Keratinocyte (primary cell): ENCODE measurements at regions not wholly inside any gene's neighbourhood (a gene's known extent, or its start where the extent isn't known, plus 50 kb on each side); places are given as distances from the start of the nearest gene placed in this dataset.

Source experiments
- DNase-seq: peaks from one replicate; pipeline ENCODE4 v3.0.0-alpha.2; 2011; ENCODE audit warnings: low read depth, missing footprints, low spot score
- FAIRE-seq: peaks from 2 replicates; lab custom pipeline; 2011; peaks lifted over from hg19 to GRCh38; lab: Jason Lieb, UNC
- H2AFZ ChIP-seq: 2 replicates; pipeline ENCODE4 v1.6.0; 2012; ENCODE audit warnings: low read length, control low read depth, inconsistent platforms; ENCODE audit not compliant: control insufficient read depth
- H3K27ac ChIP-seq: 2 replicates; pipeline ENCODE4 v1.5.1; 2011; ENCODE audit warnings: low read length; ENCODE audit not compliant: control insufficient read depth, insufficient read depth
- H3K27me3 ChIP-seq: 3 replicates; pipeline ENCODE4 v1.6.0; 2011; ENCODE audit warnings: low read length; ENCODE audit not compliant: control insufficient read depth, insufficient read depth; ENCODE audit errors: extremely low read depth
- H3K36me3 ChIP-seq, 2 experiments: 2 replicates in 1 of 2; 3 replicates in 1 of 2; pipeline ENCODE4 v1.5.1; 2011; ENCODE audit warnings: low read length in 2 of 2, mild to moderate bottlenecking in 1 of 2; ENCODE audit not compliant: control insufficient read depth in 2 of 2, insufficient read depth in 2 of 2; ENCODE audit errors: extremely low read depth in 1 of 2
- H3K4me1 ChIP-seq: 3 replicates; pipeline ENCODE4 v1.5.1; 2011; ENCODE audit warnings: low read length; ENCODE audit not compliant: control insufficient read depth, insufficient read depth; ENCODE audit errors: extremely low read depth
- H3K4me2 ChIP-seq: 3 replicates; pipeline ENCODE4 v1.6.0; 2011; ENCODE audit warnings: low read depth, low read length; ENCODE audit not compliant: control insufficient read depth, insufficient read depth; ENCODE audit errors: extremely low read depth
- H3K4me3 ChIP-seq, 3 experiments: fragments of 200-600 bp in 1 of 3; sonication (generic) in 1 of 3; 2 replicates in 2 of 3; 3 replicates in 1 of 3; pipeline ENCODE4 v1.5.1; 2011 to 2016; ENCODE audit warnings: low read length in 3 of 3, mild to moderate bottlenecking in 3 of 3, control low read depth in 2 of 3, inconsistent platforms in 1 of 3, low read depth in 1 of 3, mixed read lengths in 1 of 3, mixed run types in 1 of 3, moderate library complexity in 1 of 3; ENCODE audit not compliant: control insufficient read depth in 2 of 3, insufficient read depth in 2 of 3; ENCODE audit errors: extremely low read depth in 1 of 3
- H3K79me2 ChIP-seq: 2 replicates; pipeline ENCODE4 v1.6.0; 2012; ENCODE audit warnings: low read length; ENCODE audit not compliant: control insufficient read depth, insufficient read depth
- H3K9ac ChIP-seq: 3 replicates; pipeline ENCODE4 v1.6.0; 2011; ENCODE audit warnings: low read length; ENCODE audit not compliant: control insufficient read depth, insufficient read depth; ENCODE audit errors: extremely low read depth
- H3K9me1 ChIP-seq: 3 replicates; pipeline ENCODE4 v1.6.0; 2011; ENCODE audit warnings: low read length; ENCODE audit not compliant: control insufficient read depth, insufficient read depth; ENCODE audit errors: extremely low read depth
- H3K9me3 ChIP-seq: 2 replicates; pipeline ENCODE4 v1.5.1; 2012; ENCODE audit warnings: low read depth, low read length; ENCODE audit not compliant: control insufficient read depth
- H4K20me1 ChIP-seq: 3 replicates; pipeline ENCODE4 v1.6.0; 2011; ENCODE audit warnings: low read length; ENCODE audit not compliant: control insufficient read depth, insufficient read depth; ENCODE audit errors: extremely low read depth
- CTCF ChIP-seq, 3 experiments: IDR thresholded peaks in 1 of 3; conservative IDR thresholded peaks in 1 of 3; optimal IDR thresholded peaks in 1 of 3; 2 replicates in 2 of 3; 3 replicates in 1 of 3; pipeline versions ENCODE3 to v1.5.1; 2011; ENCODE audit warnings: low read length in 3 of 3, mild to moderate bottlenecking in 3 of 3, moderate library complexity in 2 of 3, control low read depth in 1 of 3, inconsistent platforms in 1 of 3; ENCODE audit not compliant: insufficient read depth in 2 of 3; ENCODE audit errors: extremely low read depth in 1 of 3
- EZH2 ChIP-seq: IDR thresholded peaks from one replicate; pipeline ENCODE4 v1.6.1; 2012; ENCODE audit warnings: inconsistent platforms, mild to moderate bottlenecking, low read length, moderate library complexity
- dilution Hi-C: fragments of 300-500 bp; cut with MboI; formaldehyde crosslinking; loops from one replicate; pipeline ENCODE4 v1.7.0; 2020; ENCODE audit warnings: low sequenced_read_pairs; ENCODE audit not compliant: extremely low pct_ligation_motif_present

GRCh38 chr19:28537896-28538295 lies 675.1 kb downstream of the UQCRFS1 start:
- Histone ChIP-seq H3K9me3 (no peaks in the 10 kb centered on the region), H3K9ac (no peak overlapping the region), H3K9me1 (no peaks in the 10 kb centered on the region), H3K79me2 (no peaks in the 10 kb centered on the region), H2AFZ (no peak overlapping the region), H3K4me3 (no peak overlapping the region), H3K4me1 (no peaks in the 10 kb centered on the region), H3K27me3 (no peaks in the 10 kb centered on the region), H4K20me1 (no peaks in the 10 kb centered on the region), H3K4me2 (no peak overlapping the region), H3K36me3 (no peaks in the 10 kb centered on the region), H3K27ac (no peak overlapping the region)
- TF ChIP-seq CTCF (optimal IDR thresholded peaks at IDR 0.05 in 1 of 3, IDR thresholded peaks at IDR 0.05 in 1 of 3, conservative IDR thresholded peaks at IDR 0.05 in 1 of 3; ENCODE audit: extremely low read depth in 1 of 3, insufficient read depth in 2 of 3, low read length in 3 of 3), result no peak
- TF ChIP-seq EZH2, result no peak
- dilution Hi-C loops, result no loop called here
- FAIRE-seq (no peak), DNase-seq (no peak)

- no peak for FAIRE-seq
- Histone ChIP-seq H3K27ac (no peak overlapping the region), H3K9me3 (no peaks in the 10 kb centered on the region), H4K20me1 (no peaks in the 10 kb centered on the region), H2AFZ (no peak overlapping the region), H3K27me3 (no peaks in the 10 kb centered on the region), H3K4me3 (no peak overlapping the region), H3K9me1 (no peaks in the 10 kb centered on the region), H3K79me2 (no peaks in the 10 kb centered on the region), H3K9ac (no peak overlapping the region), H3K4me1 (no peaks in the 10 kb centered on the region), H3K36me3 (no peaks in the 10 kb centered on the region), H3K4me2 (no peak overlapping the region)
- DNase-seq, result no peak
- dilution Hi-C loops, result no loop called here
- no peak for TF ChIP-seq CTCF (optimal IDR thresholded peaks at IDR 0.05 in 1 of 3, IDR thresholded peaks at IDR 0.05 in 1 of 3, conservative IDR thresholded peaks at IDR 0.05 in 1 of 3; ENCODE audit: extremely low read depth in 1 of 3, insufficient read depth in 2 of 3, low read length in 3 of 3)
- no peak for TF ChIP-seq EZH2
Measured at GRCh38 chr19:28537079-28537478, 675.9 kb downstream of the UQCRFS1 start.
